ENCODE measurements at regions not wholly inside any gene's neighbourhood (a gene's known extent, or its start where the extent isn't known, plus 50 kb on each side); places are given as distances from the start of the nearest gene placed in this dataset.

DNA sequence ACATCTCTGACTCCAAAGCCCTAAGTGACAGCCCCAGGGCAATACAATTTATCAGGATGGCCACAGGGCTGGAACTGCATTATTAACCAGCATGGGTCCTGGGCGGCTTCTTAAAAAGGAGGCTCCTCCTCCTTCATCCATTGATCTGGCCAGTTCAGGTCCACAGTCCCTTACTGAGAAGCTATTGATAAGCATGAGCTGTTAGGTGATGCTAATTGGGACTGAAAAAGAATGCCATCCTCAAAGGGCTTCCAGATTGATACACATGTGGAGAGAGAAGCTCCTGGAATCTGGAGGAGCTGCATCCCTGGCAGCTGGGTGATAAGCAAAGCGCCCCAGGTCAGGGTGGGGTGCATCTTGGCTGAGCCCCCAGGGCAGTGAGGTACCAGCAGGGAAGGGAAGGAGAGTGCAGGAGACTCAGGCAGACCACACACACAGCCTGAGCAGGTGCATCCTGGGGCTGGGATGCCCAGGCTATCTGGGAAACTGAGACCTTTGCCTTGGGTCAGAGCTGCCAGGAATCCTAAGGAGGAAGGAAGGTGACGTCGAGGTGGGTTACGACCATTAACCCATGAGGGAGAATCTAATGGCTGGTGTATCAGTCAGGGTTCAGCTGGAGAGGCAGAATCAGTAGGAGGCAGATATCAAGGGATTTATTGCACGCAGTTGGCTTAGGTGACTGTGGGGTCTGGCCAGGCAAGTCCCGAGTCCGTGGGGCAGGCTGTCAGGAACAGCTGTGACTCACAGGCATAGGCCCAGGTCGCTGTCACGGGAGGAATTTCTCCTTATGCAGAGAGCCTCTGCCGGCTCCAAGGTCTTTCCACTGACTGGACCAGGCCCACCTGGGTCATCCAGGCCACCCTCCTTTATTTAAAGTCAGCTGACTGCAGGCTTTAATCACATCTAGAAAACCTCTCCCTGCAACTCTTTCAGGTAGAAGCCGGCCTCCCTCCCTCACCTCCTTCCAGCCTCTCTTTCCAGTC is 261.2 kb downstream of the BMP7 start:
- peak; percentile 88 for DNase-seq

- DNase-seq: peak; percentile 90
Observed at GRCh38 chr20:57006411-57007170, 259.9 kb downstream of the BMP7 start.

DNA sequence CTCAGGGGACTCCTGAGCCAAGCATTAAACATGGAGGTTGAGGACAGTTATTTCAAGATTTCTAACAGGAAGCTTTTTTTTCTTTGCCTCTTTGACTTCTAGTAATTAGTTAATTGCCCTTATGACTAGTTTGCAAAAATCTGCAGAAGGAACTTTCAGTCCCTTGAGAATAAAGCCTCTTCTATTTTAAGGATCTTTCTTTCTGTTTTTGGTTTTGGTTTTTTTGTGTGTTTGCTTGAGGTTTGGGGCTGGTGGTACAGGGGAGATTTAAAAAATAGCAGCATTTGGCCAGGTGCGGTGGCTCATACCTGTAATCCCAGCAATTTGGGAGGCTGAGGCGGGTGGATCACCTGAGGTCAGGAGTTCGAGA is 259.3 kb downstream of the BMP7 start:
- no peak for DNase-seq

- peak; percentile 68 for DNase-seq
Observed at GRCh38 chr20:57008217-57008616, 258.2 kb downstream of the BMP7 start.

- DNase-seq: no peak
Observed at GRCh38 chr20:57009355-57009754, 257.1 kb downstream of the BMP7 start.

- no peak for DNase-seq
Observed at GRCh38 chr20:57009775-57010174, 256.7 kb downstream of the BMP7 start.

- DNase-seq: no peak
Observed at GRCh38 chr20:57012691-57013090, 253.8 kb downstream of the BMP7 start.

- DNase-seq: no peak
Observed at GRCh38 chr20:57013217-57013616, 253.2 kb downstream of the BMP7 start.

- DNase-seq: peak; percentile 88
Observed at GRCh38 chr20:57013741-57014140, 252.7 kb downstream of the BMP7 start.

GRCh38 chr20:57020364-57020763 is 246.1 kb downstream of the BMP7 start:
- DNase-seq: no peak

GRCh38 chr20:57022306-57022705 is 244.1 kb downstream of the BMP7 start:
- peak; percentile 71 for DNase-seq

DNA sequence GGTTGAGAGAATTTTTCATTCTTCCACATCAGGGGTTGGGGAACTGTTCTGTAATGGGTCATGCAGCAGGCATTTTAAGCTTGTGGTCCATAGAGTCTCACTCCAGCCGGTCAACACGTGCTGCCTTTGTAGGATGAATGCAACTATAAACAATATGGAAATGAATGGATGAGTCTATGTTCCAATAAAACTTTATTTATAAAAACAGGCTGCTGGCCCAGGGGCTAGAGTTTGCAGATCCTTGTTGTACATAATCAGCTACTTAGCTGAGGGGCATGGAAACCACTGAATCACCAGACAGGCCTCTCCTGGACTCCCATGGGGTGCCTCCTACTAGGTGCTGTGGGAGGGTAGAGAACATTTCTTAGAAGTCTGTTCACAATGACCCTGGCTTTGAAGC is 243.4 kb downstream of the BMP7 start:
- no peak for DNase-seq

DNA sequence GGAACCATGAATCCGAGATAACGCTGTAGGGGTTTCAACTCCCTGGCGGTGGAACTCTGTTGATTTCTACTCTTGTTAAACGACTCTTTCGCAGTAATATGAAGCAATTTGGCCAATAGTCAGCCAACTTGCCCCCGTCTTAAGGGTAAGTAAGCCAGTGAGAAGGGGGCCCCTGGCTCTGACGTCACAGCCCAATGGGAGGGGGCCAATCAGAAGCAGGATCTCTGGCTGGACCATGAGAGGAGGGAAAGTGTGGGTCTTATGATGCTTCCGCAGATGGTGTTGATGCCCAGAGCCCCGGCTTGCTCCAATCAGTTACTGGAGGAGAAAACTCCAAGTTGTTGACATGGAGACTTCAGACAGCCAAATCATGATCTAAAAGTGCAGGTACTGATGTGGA is 242.4 kb downstream of the BMP7 start:
- DNase-seq: no peak

DNA sequence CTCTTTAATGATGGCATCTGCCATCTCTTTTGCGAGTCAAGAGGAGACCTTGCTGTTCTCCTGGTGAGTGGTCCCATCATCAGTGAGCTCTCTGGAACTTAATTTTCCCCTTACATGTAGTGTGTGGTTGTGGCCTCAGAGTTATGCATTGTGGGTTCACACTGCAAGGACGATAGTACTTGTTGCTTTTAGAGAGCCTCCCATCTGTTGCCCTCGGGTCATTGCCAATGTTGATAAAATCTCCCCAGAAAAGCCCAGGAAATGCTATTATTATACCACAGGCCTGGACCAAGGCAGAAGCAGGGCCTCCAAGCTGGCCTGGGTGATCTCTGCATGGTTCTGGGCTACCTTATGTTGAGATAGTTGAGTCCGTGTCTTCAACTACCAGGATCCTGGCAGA is 241.6 kb downstream of the BMP7 start:
- no peak for DNase-seq

DNA sequence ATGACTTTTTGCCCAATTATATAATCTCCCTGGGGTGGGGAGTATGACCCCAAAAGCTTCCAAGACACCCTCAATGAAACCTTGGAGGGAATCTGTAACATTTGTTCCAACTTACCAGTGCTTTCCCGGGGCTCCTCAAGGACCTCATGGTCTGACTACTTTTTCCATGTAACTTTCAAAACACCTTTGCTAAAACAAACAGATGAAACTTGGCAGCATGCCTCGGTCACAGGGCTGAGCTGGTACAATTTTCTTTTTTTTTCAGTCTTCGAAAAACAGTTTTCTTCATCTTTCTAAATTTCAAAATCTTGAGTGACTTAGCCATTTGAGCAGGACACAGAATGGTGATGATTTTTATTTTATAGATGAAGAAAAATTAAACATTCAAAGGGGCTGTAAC is 241.2 kb downstream of the BMP7 start:
- no peak for DNase-seq

- no peak for DNase-seq
Observed at GRCh38 chr20:57025666-57026224, 240.7 kb downstream of the BMP7 start.

DNA sequence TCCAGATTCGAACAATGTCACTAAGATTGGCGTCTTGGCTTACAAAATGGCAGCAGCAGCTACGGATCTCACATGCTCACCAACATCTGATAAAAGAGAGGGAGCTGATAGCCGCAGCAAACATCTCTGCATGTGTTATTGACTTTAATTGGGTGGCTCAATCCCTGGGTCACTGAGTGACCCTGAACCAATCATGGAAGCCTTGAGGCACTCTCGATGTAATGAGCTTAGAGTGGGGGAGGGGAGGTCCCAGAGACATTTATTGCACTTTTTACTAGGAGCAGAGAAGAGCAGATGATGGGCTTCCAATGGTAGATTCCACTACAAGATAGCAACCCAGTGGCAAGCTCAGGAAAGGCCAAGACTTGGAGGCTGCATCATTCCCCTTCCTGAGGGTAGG is 238.7 kb downstream of the BMP7 start:
- DNase-seq: no peak

DNA sequence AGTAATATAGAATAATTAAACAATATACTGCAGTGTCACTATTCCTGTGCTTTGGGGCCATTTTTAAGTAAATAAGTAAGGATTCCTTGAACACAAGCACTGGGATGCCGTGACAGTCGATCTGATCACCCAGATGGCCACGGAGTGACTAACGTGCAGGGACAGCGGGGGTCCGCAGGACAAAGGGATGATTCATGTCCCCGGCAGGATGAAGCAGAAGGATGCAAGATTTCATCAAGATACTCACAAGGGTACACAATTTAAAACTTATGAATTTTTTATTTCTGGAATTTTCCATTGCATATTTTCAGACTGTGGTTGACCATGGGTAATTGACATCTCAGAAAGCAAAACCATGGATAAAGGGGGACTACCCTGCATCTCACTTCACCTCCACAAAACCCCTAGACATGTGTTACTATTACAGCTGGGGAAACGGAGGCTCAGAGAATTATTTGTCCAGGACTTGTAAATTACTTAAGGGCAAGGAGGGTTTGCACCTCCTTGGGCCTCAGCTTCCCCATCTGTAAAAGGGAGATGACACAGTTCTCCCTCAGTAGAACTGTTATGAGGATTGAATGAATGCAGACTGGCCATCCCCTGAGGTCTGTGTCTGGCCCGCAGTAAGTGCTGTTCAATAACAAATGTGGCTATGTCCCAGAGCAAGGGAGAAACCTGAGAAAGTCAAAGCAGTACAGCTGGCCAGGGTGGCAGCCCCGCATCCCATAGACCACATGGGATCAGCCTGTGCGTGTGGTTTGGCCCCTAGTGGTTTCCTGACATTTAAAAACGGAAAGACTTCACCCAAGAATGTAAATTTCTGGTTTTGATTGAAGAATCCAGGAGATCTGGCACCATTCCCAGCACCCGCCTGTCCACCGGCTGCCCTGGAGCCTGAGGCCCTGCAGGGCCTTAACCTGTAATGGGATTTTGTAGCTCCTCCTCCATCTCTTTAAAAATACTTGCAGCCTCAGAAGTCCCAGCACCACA is 235.5 kb downstream of the BMP7 start:
- DNase-seq: peak; percentile 73

- no peak for DNase-seq
Observed at GRCh38 chr20:57031867-57032355, 234.5 kb downstream of the BMP7 start.

DNA sequence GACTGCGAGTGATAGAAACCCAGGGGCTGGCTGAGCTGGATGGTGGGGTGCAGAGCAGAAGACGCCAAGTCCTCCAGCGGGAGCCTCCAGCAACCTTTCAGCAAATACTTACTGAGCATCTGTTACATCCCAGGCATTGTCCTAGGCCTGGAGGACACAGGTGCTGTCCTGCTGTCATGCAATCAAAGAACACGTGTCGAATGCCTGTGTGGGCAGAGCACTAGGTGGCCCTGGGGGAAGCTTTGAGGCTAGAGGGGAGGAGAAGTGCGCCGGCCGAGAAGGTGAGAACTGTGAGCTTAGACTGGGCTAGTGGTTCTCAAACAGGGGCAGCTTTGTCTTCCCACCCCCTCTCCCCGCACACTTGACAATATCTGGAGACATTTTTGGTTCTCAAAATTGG is 233.6 kb downstream of the BMP7 start:
- DNase-seq: no peak

GRCh38 chr20:57034001-57034400 is 232.4 kb downstream of the BMP7 start:
- no peak for DNase-seq

GRCh38 chr20:57037689-57038088 is 228.8 kb downstream of the BMP7 start:
- DNase-seq: no peak

Data from islet precursor cell (in vitro differentiated cells).